GM18505 (cell line): ENCODE measurements at regions not wholly inside any gene's neighbourhood (a gene's known extent, or its start where the extent isn't known, plus 50 kb on each side); places are given as distances from the start of the nearest gene placed in this dataset.

Experiments
- ATAC-seq: cut with Tn5 transposase; IDR thresholded peaks from one replicate; pipeline ENCODE4 v1.9.1; 2021; ENCODE audit not compliant: unreplicated experiment
- POLR2A ChIP-seq: IDR thresholded peaks from 4 replicates; pipeline ENCODE4 v1.6.1; 2011; ENCODE audit warnings: borderline replicate concordance; ENCODE audit not compliant: insufficient read depth, insufficient read length; ENCODE audit errors: extremely low read depth

GRCh38 chr21:20942523-20942922, 55.7 kb upstream of the NCAM2 start:
- ATAC-seq = no peak
- TF ChIP-seq POLR2A = no peak

DNA sequence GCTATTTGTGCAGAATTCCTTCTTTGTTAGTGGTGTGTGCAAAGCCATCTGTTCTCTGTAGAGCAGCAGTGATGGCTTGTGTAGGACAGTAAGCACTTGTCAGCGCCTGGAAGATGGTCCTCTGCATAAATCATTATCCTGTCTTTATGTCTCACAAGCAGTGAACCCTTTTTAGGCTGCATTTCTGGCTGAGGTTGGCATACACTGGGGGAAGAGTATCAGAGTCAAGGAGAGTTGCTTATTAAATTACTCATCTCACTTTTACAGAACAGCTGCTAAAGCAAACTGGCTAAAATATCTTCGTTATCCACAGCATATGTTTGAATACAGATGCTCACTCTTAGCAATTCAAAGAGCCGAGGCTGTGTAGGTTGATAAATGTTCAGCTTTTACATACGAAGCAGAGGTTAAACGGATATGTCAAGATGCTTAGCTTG, 54.6 kb upstream of the NCAM2 start:
- no peak for TF ChIP-seq POLR2A
- ATAC-seq = no peak

DNA sequence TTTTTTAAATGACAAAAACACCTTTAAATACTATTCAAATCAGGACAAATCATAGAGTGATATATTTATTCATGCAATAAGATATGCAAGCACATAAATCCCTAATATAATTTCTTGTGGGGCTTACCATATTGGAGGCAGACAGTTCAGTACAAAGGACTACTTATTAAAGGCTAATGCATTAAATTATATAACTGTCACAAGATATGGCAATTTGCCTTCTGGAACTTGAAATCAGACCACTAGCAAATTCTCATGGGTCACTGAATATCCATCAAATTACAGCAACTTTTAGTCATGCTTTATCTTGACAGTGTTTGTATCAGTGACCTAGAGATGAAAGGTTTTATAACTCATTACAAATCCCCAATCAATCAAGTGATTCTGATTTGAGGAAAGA, 54.1 kb upstream of the NCAM2 start:
- no peak for TF ChIP-seq POLR2A
- ATAC-seq = no peak

- no peak for ATAC-seq
- no peak for TF ChIP-seq POLR2A
Measured at GRCh38 chr21:20946701-20947100, 51.5 kb upstream of the NCAM2 start.
